Coronary artery (tissue), 2 donors: ENCODE measurements at regions not wholly inside any gene's neighbourhood (a gene's known extent, or its start where the extent isn't known, plus 50 kb on each side); places are given as distances from the start of the nearest gene placed in this dataset.

ENCODE experiments used
- DNase-seq: peaks from one replicate; pipeline ENCODE4 v3.0.0-alpha.2; 2017; ENCODE audit warnings: low spot score
- H3K27ac ChIP-seq, 2 donors: fragments of 200-600 bp; sonication (generic); one replicate each; pipeline ENCODE4 v1.5.1; 2016 to 2019
- H3K4me3 ChIP-seq: fragments of 200-600 bp; sonication (generic); 2 replicates; pipeline ENCODE4 v1.5.1; 2016; ENCODE audit warnings: mild to moderate bottlenecking, moderate library complexity
- TF ChIP-seq, protein P1 (sequence below): fragments of 200-600 bp; sonication (generic); IDR thresholded peaks from one replicate; pipeline ENCODE4 v1.5.1; 2019; ENCODE audit warnings: antibody characterized with exemption

DNA sequence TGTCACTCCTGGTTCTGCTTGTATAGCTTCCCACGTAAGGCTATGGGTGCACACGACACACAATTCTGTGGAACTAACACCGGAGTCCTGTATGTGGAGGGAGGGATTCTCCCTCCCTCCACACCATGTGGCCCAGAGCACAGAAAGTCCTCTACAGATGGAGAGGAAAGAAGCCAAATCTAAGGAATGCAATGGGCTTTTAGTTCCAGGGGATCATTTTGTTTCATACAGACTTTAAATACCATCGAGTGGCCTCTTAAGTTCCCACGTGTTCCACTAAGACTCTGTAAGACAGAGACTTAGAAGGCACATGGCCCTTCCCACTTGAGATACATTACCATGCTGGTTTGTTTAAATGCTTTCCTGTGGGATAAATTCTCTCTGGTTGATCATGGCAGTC, 156.0 kb downstream of the TGFB2 start:
- DNase-seq, result no peak
- no peak overlapping the region for H3K4me3 ChIP-seq
- TF ChIP-seq, protein P1, sequence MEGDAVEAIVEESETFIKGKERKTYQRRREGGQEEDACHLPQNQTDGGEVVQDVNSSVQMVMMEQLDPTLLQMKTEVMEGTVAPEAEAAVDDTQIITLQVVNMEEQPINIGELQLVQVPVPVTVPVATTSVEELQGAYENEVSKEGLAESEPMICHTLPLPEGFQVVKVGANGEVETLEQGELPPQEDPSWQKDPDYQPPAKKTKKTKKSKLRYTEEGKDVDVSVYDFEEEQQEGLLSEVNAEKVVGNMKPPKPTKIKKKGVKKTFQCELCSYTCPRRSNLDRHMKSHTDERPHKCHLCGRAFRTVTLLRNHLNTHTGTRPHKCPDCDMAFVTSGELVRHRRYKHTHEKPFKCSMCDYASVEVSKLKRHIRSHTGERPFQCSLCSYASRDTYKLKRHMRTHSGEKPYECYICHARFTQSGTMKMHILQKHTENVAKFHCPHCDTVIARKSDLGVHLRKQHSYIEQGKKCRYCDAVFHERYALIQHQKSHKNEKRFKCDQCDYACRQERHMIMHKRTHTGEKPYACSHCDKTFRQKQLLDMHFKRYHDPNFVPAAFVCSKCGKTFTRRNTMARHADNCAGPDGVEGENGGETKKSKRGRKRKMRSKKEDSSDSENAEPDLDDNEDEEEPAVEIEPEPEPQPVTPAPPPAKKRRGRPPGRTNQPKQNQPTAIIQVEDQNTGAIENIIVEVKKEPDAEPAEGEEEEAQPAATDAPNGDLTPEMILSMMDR, result no peak
- peak overlapping the region in 1 of 2 donors; percentile 23 for H3K27ac ChIP-seq

DNA sequence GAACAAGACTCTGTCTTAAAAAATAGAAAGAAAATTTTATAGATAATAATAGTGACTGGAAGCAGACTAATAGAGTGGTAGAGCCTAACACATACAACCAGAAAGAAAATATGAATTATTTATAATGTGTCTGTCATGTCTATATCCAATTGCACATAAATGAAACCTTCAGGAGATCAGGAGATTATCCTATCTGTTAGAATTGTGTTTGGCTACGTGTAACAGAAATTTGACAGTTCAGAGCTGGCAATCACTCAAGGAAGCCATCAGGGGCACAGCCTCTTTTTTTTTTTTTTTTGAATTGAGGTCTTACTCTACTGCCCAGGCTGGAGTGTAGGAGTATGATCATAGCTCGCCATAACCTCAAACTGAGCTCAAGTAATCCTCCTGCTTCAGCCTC, 157.2 kb downstream of the TGFB2 start:
- TF ChIP-seq, protein P1, result no peak
- H3K4me3 ChIP-seq, result no peak overlapping the region
- DNase-seq, result no peak
- H3K27ac ChIP-seq, result no peak overlapping the region

DNA sequence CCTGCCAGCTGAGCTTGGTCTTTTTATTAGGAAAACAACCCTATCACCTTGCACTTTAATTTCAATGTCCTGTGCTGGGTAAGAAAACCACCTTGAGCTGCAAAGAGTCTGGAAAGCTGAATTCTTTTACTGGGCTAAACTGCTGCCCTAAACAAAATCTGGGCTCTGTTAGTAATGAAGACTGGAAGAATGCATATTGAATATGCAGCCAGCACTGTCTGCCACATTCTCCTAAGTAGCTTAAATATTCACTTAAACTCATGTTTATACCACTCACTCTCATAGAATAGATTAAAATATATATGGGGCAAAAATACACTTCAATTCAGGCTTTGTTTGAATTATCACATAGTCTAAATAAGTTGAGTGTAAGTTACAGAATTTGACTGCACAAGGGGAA, 158.0 kb downstream of the TGFB2 start:
- Histone ChIP-seq H3K27ac (no peak overlapping the region), H3K4me3 (no peak overlapping the region)
- TF ChIP-seq, protein P1, result no peak
- DNase-seq, result no peak

DNA sequence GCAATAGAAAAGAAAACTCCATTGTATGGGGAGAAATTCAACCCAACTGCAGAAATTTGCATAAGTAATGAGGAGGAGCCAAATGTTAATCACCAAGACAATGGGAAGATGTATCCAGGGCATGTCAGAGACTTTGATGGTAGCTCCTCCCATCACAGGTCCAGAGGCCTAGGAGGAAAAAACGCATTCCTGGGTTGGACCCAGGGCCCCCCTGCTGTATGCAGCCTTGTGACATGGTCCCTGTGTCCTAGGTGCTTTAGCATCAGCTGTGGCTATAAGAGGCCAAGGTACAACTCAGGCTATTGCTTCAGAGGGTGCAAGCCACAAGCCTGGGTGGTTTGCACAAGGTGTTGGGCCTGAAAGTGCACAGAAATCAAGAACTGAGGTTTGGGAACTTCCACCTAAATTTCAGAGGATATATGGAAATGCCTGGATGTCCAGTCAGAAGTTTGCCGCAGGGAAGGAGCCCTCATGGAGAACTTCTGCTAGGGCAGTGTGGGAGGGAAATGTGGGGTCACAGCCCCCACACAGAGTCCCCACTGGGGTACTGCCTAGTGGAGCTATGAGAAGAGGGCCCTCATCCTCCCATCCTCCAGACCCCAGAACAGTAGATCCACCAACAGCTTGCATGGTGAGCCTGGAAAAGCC, 162.3 kb downstream of the TGFB2 start:
- no peak for DNase-seq
- H3K27ac ChIP-seq, result no peak overlapping the region
- H3K4me3 ChIP-seq, result no peak overlapping the region
- TF ChIP-seq, protein P1, result no peak

DNA sequence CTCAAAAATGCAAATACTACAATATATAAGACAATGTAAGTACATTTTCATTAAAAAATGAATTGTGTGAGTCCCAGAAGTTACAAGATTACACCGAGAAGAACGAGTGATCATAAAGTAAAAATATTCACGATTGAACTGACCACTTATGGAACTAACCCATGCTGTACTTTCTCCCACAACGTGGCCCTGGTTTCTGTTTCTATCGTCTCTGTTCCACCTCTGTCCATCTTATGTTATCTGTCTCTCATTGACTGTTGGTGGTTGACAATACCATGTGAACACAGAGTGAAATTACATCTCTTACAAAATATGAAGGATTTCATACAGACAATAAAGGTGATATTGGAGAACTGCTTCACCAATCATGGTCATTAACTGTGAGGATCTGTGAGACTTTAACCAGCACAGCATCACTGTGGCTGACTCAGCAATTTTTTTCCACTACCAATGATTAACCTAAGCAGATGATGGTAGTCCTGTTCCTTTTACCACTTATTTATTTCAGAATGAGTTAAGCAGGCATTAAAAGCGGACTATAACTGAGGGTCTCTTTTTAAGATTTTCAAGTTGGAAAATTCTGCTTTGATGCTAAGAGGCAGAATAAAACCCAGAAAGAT, 165.1 kb downstream of the TGFB2 start:
- no peak for DNase-seq
- H3K4me3 ChIP-seq, result no peak overlapping the region
- TF ChIP-seq, protein P1, result no peak
- no peak overlapping the region for H3K27ac ChIP-seq

DNA sequence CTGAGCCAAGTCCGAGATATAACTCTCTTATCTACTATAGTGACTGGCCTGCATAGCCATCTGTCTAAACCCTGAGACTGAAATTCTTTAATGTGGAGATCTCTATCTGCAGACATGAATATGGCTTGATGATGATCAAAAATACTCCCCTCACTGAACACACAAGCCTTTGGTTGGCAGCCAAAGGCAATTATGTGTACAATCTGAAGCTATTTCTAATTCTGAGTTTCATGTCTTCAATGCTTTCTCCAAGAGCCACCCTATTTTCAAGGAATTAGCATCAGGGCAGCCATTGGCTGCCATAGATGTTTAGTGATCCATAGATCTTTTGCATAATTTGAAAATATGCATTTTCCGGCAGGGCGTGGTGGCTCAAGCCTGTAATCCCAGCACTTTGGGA, 168.2 kb downstream of the TGFB2 start:
- Histone ChIP-seq H3K4me3 (no peak overlapping the region), H3K27ac (no peak overlapping the region)
- DNase-seq, result no peak
- TF ChIP-seq, protein P1, result no peak

DNA sequence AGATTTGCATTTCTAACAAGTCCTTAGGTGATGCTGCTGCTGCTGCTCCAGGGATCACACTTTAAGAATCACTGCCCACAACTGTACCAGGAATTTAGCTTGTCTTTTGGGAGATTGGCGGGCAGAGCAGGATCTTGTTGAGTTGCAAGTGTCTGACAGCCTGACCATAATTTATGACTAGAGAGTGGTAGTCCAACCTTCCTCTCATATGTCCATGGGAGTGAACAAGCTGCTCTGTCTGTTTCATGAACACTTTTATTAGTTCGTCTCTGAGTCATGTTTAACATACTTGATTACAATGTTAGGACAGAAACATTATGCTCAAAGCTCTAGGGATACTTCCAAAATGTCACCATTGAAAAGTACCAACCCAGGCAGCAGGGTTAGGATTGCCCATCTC, 169.6 kb downstream of the TGFB2 start:
- no peak overlapping the region for H3K27ac ChIP-seq
- H3K4me3 ChIP-seq, result no peak overlapping the region
- TF ChIP-seq, protein P1, result no peak
- DNase-seq, result no peak
